HG03439 (cell line): ENCODE measurements at regions not wholly inside any gene's neighbourhood (a gene's known extent, or its start where the extent isn't known, plus 50 kb on each side); places are given as distances from the start of the nearest gene placed in this dataset.

Experiments
- ATAC-seq: cut with Tn5 transposase; IDR thresholded peaks from one replicate; pipeline ENCODE4 v1.9.1; 2021; ENCODE audit warnings: mild to moderate bottlenecking, moderate library complexity; ENCODE audit not compliant: unreplicated experiment

DNA sequence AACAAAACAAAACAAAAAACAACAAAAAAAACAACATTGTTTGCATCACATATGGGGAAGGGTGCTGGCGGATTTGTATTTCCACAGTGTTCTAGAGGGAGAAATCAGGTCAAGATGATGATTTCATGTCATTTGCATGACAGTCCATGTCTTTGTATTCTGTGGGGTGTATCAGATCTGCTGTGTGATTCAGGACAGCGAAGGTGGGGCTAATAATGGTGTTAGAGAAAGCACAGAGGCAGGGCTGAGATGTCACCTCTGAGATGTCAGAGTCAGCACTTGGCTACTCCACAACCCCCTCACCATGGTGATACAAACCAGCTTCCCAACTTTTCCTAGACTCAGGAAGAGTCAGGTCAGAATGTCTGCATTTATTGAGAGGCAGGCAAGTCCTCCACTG, 543.2 kb downstream of the BCL11B start:
- no peak for ATAC-seq

- no peak for ATAC-seq
These were observed 540.7 kb downstream of the BCL11B start for GRCh38 chr14:98731286-98731685.

DNA sequence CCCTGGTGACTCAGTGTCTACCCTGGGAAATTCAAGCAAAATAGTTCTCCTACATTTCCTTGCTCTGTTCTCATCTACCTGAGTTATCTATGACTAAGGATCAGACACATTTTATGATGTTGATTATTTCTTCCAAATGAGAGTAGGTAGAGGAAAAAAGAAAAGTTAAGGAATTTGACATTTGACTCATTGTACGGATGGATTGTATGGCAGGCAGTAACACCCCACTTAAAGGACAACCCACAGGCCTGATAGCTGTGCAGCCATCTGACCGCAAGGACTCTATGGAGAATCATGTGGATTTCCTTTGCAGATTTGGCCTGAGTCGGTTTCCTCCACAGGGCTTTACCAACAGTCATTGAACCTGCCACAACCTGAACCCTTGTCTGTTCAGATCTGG, 540.3 kb downstream of the BCL11B start:
- ATAC-seq: no peak

GRCh38 chr14:98733536-98733935, 538.5 kb downstream of the BCL11B start:
- ATAC-seq: no peak

- ATAC-seq: no peak
These were observed 535.2 kb downstream of the BCL11B start for GRCh38 chr14:98736701-98737338.

GRCh38 chr14:98741523-98741922, 530.5 kb downstream of the BCL11B start:
- no peak for ATAC-seq

GRCh38 chr14:98742001-98742400, 530.0 kb downstream of the BCL11B start:
- ATAC-seq: no peak

GRCh38 chr14:98743536-98743935, 528.5 kb downstream of the BCL11B start:
- no peak for ATAC-seq

DNA sequence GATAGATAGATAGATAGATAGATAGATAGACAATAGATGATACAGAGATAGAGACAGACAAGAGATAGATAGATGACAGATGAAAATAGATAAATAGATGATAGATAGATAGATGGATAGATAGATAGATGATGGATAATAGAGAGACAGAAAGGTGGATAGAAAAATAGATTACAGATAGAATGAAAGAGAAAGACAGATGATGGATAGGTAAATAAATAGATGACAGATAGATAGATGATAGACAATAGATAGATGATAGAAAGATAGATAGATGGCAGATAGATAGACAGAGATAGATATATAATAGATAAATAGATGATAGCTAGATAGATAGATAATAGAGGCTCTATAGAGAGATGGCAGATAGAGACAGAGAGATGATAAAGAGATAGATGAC, 523.0 kb downstream of the BCL11B start:
- ATAC-seq: no peak

DNA sequence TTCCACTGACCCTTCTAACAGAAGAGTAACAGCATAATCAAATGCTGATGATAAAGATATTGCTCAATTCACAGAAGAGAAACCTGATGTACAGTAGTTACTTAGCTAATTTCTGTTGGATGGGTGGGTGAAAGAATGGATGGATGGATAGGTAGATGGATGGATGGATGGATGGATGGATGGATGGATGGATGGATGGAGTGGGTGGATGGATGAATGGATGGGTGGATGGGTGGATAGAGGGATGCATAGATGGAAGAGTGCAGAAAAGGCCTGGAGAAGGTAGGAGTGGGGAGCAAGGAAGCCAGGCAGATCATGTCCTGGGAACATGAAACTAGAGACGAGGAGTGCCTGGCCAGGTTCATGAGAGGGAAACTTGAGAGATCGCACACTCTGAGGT, 520.9 kb downstream of the BCL11B start:
- ATAC-seq: no peak

GRCh38 chr14:98752660-98753059, 519.3 kb downstream of the BCL11B start:
- ATAC-seq: no peak

DNA sequence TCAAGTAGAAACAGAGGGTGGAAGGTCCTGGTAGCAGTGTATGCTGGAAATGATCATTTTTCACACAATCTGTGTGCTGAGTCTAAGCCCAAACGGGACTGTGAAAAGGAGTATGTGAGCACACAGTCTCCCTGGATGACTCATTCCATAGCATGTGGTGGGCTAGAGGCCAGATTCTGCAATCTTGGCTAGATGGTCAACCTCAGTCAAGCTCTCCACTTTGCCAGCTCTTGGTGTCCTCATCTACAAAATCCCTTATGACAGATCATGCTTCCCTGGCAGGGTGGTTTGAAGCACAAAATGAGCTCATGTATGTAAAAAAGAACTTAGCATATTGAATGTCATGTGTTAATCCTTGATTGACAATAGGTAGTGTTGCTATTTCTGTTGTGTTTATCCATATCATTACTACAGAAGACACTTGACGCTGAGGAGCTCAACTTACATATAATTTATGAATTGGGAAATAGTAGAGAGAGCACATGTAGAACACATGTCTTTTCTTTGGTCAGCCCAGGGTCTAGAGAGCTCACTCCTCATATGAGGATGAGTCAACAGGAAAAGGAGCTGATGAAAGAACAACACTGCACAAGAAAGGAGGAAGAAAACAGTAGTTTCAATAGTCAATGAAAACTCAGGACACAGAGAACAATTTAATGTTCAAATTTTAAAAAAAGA, 517.5 kb downstream of the BCL11B start:
- ATAC-seq: no peak

GRCh38 chr14:98756749-98757148, 515.2 kb downstream of the BCL11B start:
- ATAC-seq: no peak

DNA sequence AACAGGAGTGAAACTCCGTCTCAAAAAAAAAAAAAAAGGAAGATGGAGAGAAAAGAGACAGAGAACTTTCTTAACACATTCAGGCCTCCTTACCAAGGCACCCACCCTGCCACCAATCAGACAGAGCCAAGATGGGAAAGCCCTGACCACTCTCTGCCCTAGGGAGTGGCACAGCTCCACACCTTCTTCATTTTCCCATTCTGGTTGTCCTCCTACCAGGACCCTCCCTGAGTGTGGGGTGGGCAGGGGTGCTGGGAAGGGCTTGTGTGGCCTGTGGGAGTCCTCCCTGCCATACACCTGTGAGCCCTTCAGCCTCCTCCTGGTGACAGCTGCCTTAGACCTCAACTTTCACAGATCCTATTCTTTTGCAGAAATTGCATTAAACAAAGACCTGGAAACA, 513.6 kb downstream of the BCL11B start:
- ATAC-seq: no peak

- ATAC-seq: no peak
These were observed 510.0 kb downstream of the BCL11B start for GRCh38 chr14:98761993-98762392.

GRCh38 chr14:98766818-98767217, 505.2 kb downstream of the BCL11B start:
- ATAC-seq: no peak

DNA sequence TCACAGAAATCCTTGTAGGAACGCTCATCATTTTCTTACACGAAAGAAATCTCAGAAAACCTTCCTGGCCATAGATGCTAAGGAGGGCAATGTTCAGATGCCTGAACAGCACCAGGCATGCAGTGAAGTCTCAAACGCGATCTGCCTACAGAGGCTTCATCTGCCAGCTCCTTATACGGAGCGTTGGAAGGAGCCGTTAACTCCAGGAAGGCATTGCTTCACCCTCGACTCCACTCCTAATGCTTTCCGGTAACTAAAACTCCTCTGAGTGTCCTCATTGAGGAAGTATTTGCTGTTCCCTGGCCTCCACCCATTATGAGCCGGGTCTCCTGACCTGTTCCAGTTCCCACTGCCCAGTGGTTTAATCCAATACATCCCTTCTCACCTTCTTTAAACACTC, 502.7 kb downstream of the BCL11B start:
- no peak for ATAC-seq

DNA sequence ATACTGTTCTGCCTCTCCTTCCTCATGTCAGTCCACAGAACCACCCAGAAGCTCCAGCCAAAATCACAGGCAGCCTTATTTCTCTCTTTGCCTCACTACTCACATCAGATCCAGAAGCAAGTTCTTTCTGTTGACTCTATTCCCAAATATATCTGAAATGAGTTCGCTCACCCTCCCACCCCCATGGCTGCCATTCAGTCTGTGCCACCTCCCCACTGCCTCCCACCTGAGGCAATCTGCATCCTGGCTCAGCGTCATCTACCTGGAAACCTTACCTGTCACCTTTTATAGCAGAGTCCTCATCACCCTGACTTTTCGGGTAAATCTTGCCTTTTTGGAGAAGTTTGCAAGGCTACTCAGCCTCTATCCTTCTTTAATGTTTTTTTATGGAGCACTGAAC, 501.8 kb downstream of the BCL11B start:
- no peak for ATAC-seq

DNA sequence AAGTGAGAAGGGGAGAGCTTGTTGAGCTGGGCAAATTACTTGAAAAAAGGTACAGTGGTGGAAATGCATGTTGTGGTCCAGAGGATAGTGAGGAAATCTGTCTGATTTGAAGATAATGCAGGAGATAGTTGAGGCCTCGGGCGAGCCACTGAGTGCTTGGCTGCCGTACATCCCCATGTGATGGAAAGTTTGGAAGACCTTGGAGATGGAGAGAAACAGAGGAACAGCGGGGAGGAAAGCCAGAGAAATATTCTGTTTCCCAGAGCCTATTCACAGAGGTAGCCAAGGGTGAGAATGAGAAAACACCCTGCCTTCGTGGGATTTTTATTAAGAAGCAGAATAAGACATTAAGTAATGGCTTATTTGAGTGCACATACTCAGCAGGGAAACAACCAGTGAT, 498.2 kb downstream of the BCL11B start:
- ATAC-seq: no peak

- no peak for ATAC-seq
These were observed 496.1 kb downstream of the BCL11B start for GRCh38 chr14:98775892-98776291.

GRCh38 chr14:98782062-98782461, 489.9 kb downstream of the BCL11B start:
- no peak for ATAC-seq

- no peak for ATAC-seq
These were observed 486.4 kb downstream of the BCL11B start for GRCh38 chr14:98785578-98785977.

GRCh38 chr14:98786456-98786855, 485.5 kb downstream of the BCL11B start:
- no peak for ATAC-seq
